ENCODE measurements at regions not wholly inside any gene's neighbourhood (a gene's known extent, or its start where the extent isn't known, plus 50 kb on each side); places are given as distances from the start of the nearest gene placed in this dataset.

GRCh38 chr12:3336606-3337311 is 154.2 kb upstream of the PRMT8 start:
- no peak for DNase-seq (ENCODE audit: low read depth in 4 of 4, low spot score in 3 of 4)

GRCh38 chr12:3337944-3338343 is 153.1 kb upstream of the PRMT8 start:
- DNase-seq (ENCODE audit: low read depth in 4 of 4, low spot score in 3 of 4) = no peak

GRCh38 chr12:3339221-3339620 is 151.8 kb upstream of the PRMT8 start:
- DNase-seq (ENCODE audit: low read depth in 4 of 4, low spot score in 3 of 4) = no peak

GRCh38 chr12:3341594-3341993 is 149.4 kb upstream of the PRMT8 start:
- DNase-seq (ENCODE audit: low read depth in 4 of 4, low spot score in 3 of 4) = no peak

GRCh38 chr12:3342051-3342450 is 149.0 kb upstream of the PRMT8 start:
- DNase-seq (ENCODE audit: low read depth in 4 of 4, low spot score in 3 of 4) = peak in 2 of 4 donors; percentile 42 to 47

GRCh38 chr12:3348055-3348454 is 142.9 kb upstream of the PRMT8 start:
- DNase-seq (ENCODE audit: low read depth in 4 of 4, low spot score in 3 of 4) = no peak

- no peak for DNase-seq (ENCODE audit: low read depth in 4 of 4, low spot score in 3 of 4)
Measured at GRCh38 chr12:3350432-3350831, 140.6 kb upstream of the PRMT8 start.

GRCh38 chr12:3351731-3352130 is 139.3 kb upstream of the PRMT8 start:
- DNase-seq (ENCODE audit: low read depth in 4 of 4, low spot score in 3 of 4) = no peak

GRCh38 chr12:3352230-3352629 is 138.8 kb upstream of the PRMT8 start:
- no peak for DNase-seq (ENCODE audit: low read depth in 4 of 4, low spot score in 3 of 4)

- DNase-seq (ENCODE audit: low read depth in 4 of 4, low spot score in 3 of 4) = no peak
Measured at GRCh38 chr12:3353621-3354020, 137.4 kb upstream of the PRMT8 start.

- DNase-seq (ENCODE audit: low read depth in 4 of 4, low spot score in 3 of 4) = no peak
Measured at GRCh38 chr12:3354586-3354985, 136.4 kb upstream of the PRMT8 start.

- DNase-seq (ENCODE audit: low read depth in 4 of 4, low spot score in 3 of 4) = no peak
Measured at GRCh38 chr12:3355378-3355900, 135.6 kb upstream of the PRMT8 start.

- DNase-seq (ENCODE audit: low read depth in 4 of 4, low spot score in 3 of 4) = no peak
Measured at GRCh38 chr12:3357950-3358525, 133.0 kb upstream of the PRMT8 start.

GRCh38 chr12:3359478-3359877 is 131.5 kb upstream of the PRMT8 start:
- no peak for DNase-seq (ENCODE audit: low read depth in 4 of 4, low spot score in 3 of 4)

- DNase-seq (ENCODE audit: low read depth in 4 of 4, low spot score in 3 of 4) = no peak
Measured at GRCh38 chr12:3361146-3361545, 129.9 kb upstream of the PRMT8 start.

- DNase-seq (ENCODE audit: low read depth in 4 of 4, low spot score in 3 of 4) = peak in 1 of 4 donors; percentile 54
Measured at GRCh38 chr12:3362737-3363136, 128.3 kb upstream of the PRMT8 start.

- DNase-seq (ENCODE audit: low read depth in 4 of 4, low spot score in 3 of 4) = no peak
Measured at GRCh38 chr12:3363608-3364007, 127.4 kb upstream of the PRMT8 start.

GRCh38 chr12:3364226-3364625 is 126.8 kb upstream of the PRMT8 start:
- DNase-seq (ENCODE audit: low read depth in 4 of 4, low spot score in 3 of 4) = no peak

GRCh38 chr12:3364661-3365462 is 126.1 kb upstream of the PRMT8 start:
- no peak for DNase-seq (ENCODE audit: low read depth in 4 of 4, low spot score in 3 of 4)

GRCh38 chr12:3365463-3366411 is 125.3 kb upstream of the PRMT8 start:
- no peak for DNase-seq (ENCODE audit: low read depth in 4 of 4, low spot score in 3 of 4)
